HG03460 (cell line): ENCODE measurements at regions not wholly inside any gene's neighbourhood (a gene's known extent, or its start where the extent isn't known, plus 50 kb on each side); places are given as distances from the start of the nearest gene placed in this dataset.

Experiments
- ATAC-seq: cut with Tn5 transposase; IDR thresholded peaks from one replicate; pipeline ENCODE4 v1.9.1; 2021; ENCODE audit not compliant: unreplicated experiment

GRCh38 chr1:81409262-81409661, 391.5 kb upstream of the ADGRL2 start:
- no peak for ATAC-seq

GRCh38 chr1:81408419-81408818, 392.3 kb upstream of the ADGRL2 start:
- ATAC-seq: no peak

- ATAC-seq: no peak
These were observed 393.5 kb upstream of the ADGRL2 start for GRCh38 chr1:81407000-81407821.

- ATAC-seq: no peak
These were observed 394.3 kb upstream of the ADGRL2 start for GRCh38 chr1:81406292-81406999.

GRCh38 chr1:81398041-81398440, 402.7 kb upstream of the ADGRL2 start:
- no peak for ATAC-seq

- ATAC-seq: no peak
These were observed 408.1 kb upstream of the ADGRL2 start for GRCh38 chr1:81392526-81393226.

GRCh38 chr1:81391125-81391828, 409.5 kb upstream of the ADGRL2 start:
- ATAC-seq: no peak

GRCh38 chr1:81388435-81388834, 412.3 kb upstream of the ADGRL2 start:
- no peak for ATAC-seq

GRCh38 chr1:81387446-81387845, 413.3 kb upstream of the ADGRL2 start:
- no peak for ATAC-seq

GRCh38 chr1:81382561-81382960, 418.2 kb upstream of the ADGRL2 start:
- ATAC-seq: no peak

- ATAC-seq: no peak
These were observed 418.9 kb upstream of the ADGRL2 start for GRCh38 chr1:81381881-81382280.

GRCh38 chr1:81380436-81380835, 420.3 kb upstream of the ADGRL2 start:
- no peak for ATAC-seq

GRCh38 chr1:81379430-81379829, 421.3 kb upstream of the ADGRL2 start:
- no peak for ATAC-seq

GRCh38 chr1:81377406-81377805, 423.3 kb upstream of the ADGRL2 start:
- no peak for ATAC-seq

GRCh38 chr1:81375884-81376548, 424.7 kb upstream of the ADGRL2 start:
- no peak for ATAC-seq

- no peak for ATAC-seq
These were observed 426.3 kb upstream of the ADGRL2 start for GRCh38 chr1:81374481-81374880.

GRCh38 chr1:81371864-81372263, 428.9 kb upstream of the ADGRL2 start:
- ATAC-seq: no peak

- ATAC-seq: no peak
These were observed 430.9 kb upstream of the ADGRL2 start for GRCh38 chr1:81369833-81370232.

GRCh38 chr1:81366173-81366572, 434.6 kb upstream of the ADGRL2 start:
- ATAC-seq: no peak

GRCh38 chr1:81364088-81364487, 436.6 kb upstream of the ADGRL2 start:
- no peak for ATAC-seq

- ATAC-seq: no peak
These were observed 442.6 kb upstream of the ADGRL2 start for GRCh38 chr1:81358151-81358550.
